Lower leg skin (tissue), 4 donors: ENCODE measurements at regions not wholly inside any gene's neighbourhood (a gene's known extent, or its start where the extent isn't known, plus 50 kb on each side); places are given as distances from the start of the nearest gene placed in this dataset.

Experiments
- DNase-seq, 2 donors: peaks; one replicate each; pipeline ENCODE4 v3.0.0-alpha.2; 2019; ENCODE audit warnings: low spot score in 2 of 2
- H3K4me3 ChIP-seq: fragments of 200-600 bp; sonication (generic); 2 replicates; pipeline ENCODE4 v1.5.1; 2017; ENCODE audit warnings: mild to moderate bottlenecking, low read depth; ENCODE audit not compliant: poor library complexity, severe bottlenecking
- POLR2A ChIP-seq, 2 donors: fragments of 450-650 bp; IDR thresholded peaks; one replicate each; pipeline ENCODE4 v1.6.1; 2016 to 2017; ENCODE audit warnings: antibody characterized with exemption in 2 of 2, mild to moderate bottlenecking in 1 of 2, moderate library complexity in 1 of 2
- WGBS, 2 donors: methylation state at CpG; one replicate each; pipeline ENCODE4 v1.1.5; 2018; 5-methylcytosine and 5-hydroxymethylcytosine counted together
- intact Hi-C: fragments of 100-400 bp; cut with DNase I; formaldehyde crosslinking; loops from one replicate; pipeline ENCODE4 v1.15.0; 2023; ENCODE audit warnings: low total_unique reads
- TF ChIP-seq, protein P1 (sequence below), 3 donors: fragments of 450-650 bp; IDR thresholded peaks; one replicate each; pipeline ENCODE4 v1.5.1; 2016; ENCODE audit warnings: antibody characterized with exemption in 3 of 3, mild to moderate bottlenecking in 3 of 3, moderate library complexity in 2 of 3

GRCh38 chr13:47134939-47135489 is 238.2 kb upstream of the HTR2A start:
- 82 to 96% methylated on average over 9 of the region's 9 CpGs for WGBS, 2 donors
- TF ChIP-seq, protein P1, sequence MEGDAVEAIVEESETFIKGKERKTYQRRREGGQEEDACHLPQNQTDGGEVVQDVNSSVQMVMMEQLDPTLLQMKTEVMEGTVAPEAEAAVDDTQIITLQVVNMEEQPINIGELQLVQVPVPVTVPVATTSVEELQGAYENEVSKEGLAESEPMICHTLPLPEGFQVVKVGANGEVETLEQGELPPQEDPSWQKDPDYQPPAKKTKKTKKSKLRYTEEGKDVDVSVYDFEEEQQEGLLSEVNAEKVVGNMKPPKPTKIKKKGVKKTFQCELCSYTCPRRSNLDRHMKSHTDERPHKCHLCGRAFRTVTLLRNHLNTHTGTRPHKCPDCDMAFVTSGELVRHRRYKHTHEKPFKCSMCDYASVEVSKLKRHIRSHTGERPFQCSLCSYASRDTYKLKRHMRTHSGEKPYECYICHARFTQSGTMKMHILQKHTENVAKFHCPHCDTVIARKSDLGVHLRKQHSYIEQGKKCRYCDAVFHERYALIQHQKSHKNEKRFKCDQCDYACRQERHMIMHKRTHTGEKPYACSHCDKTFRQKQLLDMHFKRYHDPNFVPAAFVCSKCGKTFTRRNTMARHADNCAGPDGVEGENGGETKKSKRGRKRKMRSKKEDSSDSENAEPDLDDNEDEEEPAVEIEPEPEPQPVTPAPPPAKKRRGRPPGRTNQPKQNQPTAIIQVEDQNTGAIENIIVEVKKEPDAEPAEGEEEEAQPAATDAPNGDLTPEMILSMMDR (IDR thresholded peaks at IDR 0.05) = no peak
- TF ChIP-seq POLR2A (IDR thresholded peaks at IDR 0.05) = no peak
- no peak for DNase-seq
- H3K4me3 ChIP-seq = no peak overlapping the region
- intact Hi-C loops = no loop called here

DNA sequence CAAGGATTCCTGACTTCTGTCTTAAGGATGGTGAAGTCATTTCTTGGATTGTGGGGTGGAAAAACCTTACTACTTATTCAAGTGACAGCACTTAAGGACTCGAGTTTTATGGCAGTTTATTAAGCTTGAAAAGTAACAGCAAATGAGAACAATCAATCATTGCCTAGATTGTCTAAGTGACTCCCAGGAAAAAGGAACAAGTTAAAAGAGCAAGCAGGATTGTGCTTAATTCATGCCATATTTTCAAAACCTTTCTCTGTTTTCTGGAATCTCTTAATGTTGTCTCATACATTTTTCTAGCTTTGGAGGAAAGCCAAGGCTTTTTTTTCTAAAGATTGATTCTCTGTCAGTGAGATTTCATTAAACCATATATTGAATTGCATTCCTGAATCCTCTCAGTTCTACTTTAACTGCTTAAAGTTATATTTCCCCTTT is 236.2 kb upstream of the HTR2A start:
- DNase-seq = no peak
- WGBS, 2 donors = 5 to 7% methylated on average over 1 of the region's 1 CpG
- TF ChIP-seq POLR2A (IDR thresholded peaks at IDR 0.05) = no peak
- TF ChIP-seq, protein P1 (IDR thresholded peaks at IDR 0.05) = no peak
- H3K4me3 ChIP-seq = no peak overlapping the region
- intact Hi-C loops = no loop called here

GRCh38 chr13:47129461-47129860 is 232.6 kb upstream of the HTR2A start:
- DNase-seq = no peak
- TF ChIP-seq POLR2A (IDR thresholded peaks at IDR 0.05) = no peak
- TF ChIP-seq, protein P1 (IDR thresholded peaks at IDR 0.05) = no peak
- no peak overlapping the region for H3K4me3 ChIP-seq
- intact Hi-C loops = no loop called here
- WGBS, 2 donors = 55 to 67% methylated on average over 2 of the region's 2 CpGs

DNA sequence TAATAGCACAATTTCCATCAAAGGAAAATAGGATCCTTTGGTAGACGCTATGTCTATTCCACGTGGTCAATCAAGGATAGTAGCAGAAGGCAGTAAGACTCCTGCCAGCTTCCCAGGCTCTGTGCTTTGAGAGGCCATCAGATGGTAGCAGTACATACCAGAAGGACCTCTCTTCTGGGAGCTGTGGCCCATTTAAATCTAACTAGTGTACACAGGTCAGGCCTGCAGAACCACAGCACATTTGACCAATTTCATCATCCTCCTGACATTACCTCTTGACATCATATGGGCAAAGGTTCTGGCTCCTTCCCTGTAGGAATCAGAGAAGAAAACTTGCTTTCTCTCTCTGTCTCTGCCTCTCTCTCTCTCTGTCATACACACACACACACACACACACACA is 229.6 kb upstream of the HTR2A start:
- no peak for DNase-seq
- TF ChIP-seq, protein P1 (IDR thresholded peaks at IDR 0.05) = no peak
- no peak for TF ChIP-seq POLR2A (IDR thresholded peaks at IDR 0.05)
- intact Hi-C loops = no loop called here
- H3K4me3 ChIP-seq = no peak overlapping the region
- 88 to 92% methylated on average over 2 of the region's 2 CpGs for WGBS, 2 donors

GRCh38 chr13:47121092-47121763 is 224.4 kb upstream of the HTR2A start:
- no peak for DNase-seq
- H3K4me3 ChIP-seq = no peak overlapping the region
- intact Hi-C loops = no loop called here
- TF ChIP-seq POLR2A (IDR thresholded peaks at IDR 0.05) = no peak
- TF ChIP-seq, protein P1 (IDR thresholded peaks at IDR 0.05) = no peak
- 58 to 60% methylated on average over 1 of the region's 1 CpG for WGBS, 2 donors

- no peak overlapping the region for H3K4me3 ChIP-seq
- intact Hi-C loops = no loop called here
- 59 to 73% methylated on average over 5 of the region's 5 CpGs for WGBS, 2 donors
- no peak for DNase-seq
- no peak for TF ChIP-seq POLR2A (IDR thresholded peaks at IDR 0.05)
- TF ChIP-seq, protein P1 (IDR thresholded peaks at IDR 0.05) = no peak
Observed at GRCh38 chr13:47120282-47120681, 223.4 kb upstream of the HTR2A start.
